Stomach (tissue), 8 donors: ENCODE measurements at regions not wholly inside any gene's neighbourhood (a gene's known extent, or its start where the extent isn't known, plus 50 kb on each side); places are given as distances from the start of the nearest gene placed in this dataset.
A peak's percentile ranks its signal among the peaks of the same experiment; 100 is the strongest.

ENCODE experiments used
- DNase-seq, 2 donors: peaks; one replicate each; pipeline versions ENCODE4 v3.0.0 to v3.0.0-alpha.2; 2013 to 2019
- H3K27ac ChIP-seq, 5 donors: fragments of 200-600 bp in 4 of 5; sonication (generic) in 4 of 5; one replicate each; pipeline ENCODE4 v1.5.1; 2013 to 2019; ENCODE audit warnings: mild to moderate bottlenecking in 1 of 5, moderate library complexity in 1 of 5
- H3K27me3 ChIP-seq, 3 donors: fragments of 200-600 bp; sonication (generic); one replicate each; pipeline ENCODE4 v1.5.1; 2017 to 2019; ENCODE audit warnings: mixed run types in 1 of 3
- H3K36me3 ChIP-seq, 4 donors: fragments of 200-600 bp; sonication (generic); 1 replicate in 3 of 4; 2 replicates in 1 of 4; pipeline ENCODE4 v1.5.1; 2016 to 2019
- H3K4me1 ChIP-seq, 4 donors: fragments of 200-600 bp; sonication (generic); one replicate each; pipeline ENCODE4 v1.5.1; 2016 to 2019
- H3K4me3 ChIP-seq, 4 donors: fragments of 200-600 bp; sonication (generic) in 3 of 4; one replicate each; pipeline ENCODE4 v1.5.1; 2016 to 2019; ENCODE audit warnings: mild to moderate bottlenecking in 1 of 4
- H3K9me3 ChIP-seq, 4 donors: fragments of 200-600 bp; sonication (generic); one replicate each; pipeline ENCODE4 v1.5.1; 2016 to 2019
- EP300 ChIP-seq: sonication (generic); formaldehyde crosslinking; IDR thresholded peaks from one replicate; pipeline ENCODE4 v1.6.1; 2017; ENCODE audit warnings: antibody characterized with exemption
- POLR2A ChIP-seq, 4 donors: fragments of 450-650 bp; IDR thresholded peaks; one replicate each; pipeline ENCODE4 v1.6.1; 2016; ENCODE audit warnings: antibody characterized with exemption in 4 of 4, control low read depth in 2 of 4, mild to moderate bottlenecking in 1 of 4, moderate library complexity in 1 of 4
- POLR2AphosphoS5 ChIP-seq, 3 donors: sonication (generic); formaldehyde crosslinking; IDR thresholded peaks; one replicate each; pipeline ENCODE4 v1.6.1; 2016; ENCODE audit warnings: antibody characterized with exemption in 3 of 3
- WGBS, 5 donors: extraction: QIAGEN DNeasy Blood & Tissue Kit in 3 of 5; methylation state at CpG; one replicate each; pipeline versions ENCODE4 v1.1.5 to v1.1.7; 2013 to 2018; 5-methylcytosine and 5-hydroxymethylcytosine counted together
- intact Hi-C: fragments of 100-400 bp; cut with DNase I; formaldehyde crosslinking; loops from one replicate; pipeline ENCODE4 v1.15.1; 2023; ENCODE audit warnings: low total_unique reads
- TF ChIP-seq, protein P1 (sequence below), 7 experiments: fragments of 450-650 bp in 4 of 7; fragments of 200-600 bp in 3 of 7; sonication (generic) in 3 of 7; IDR thresholded peaks; one replicate each; pipeline ENCODE4 v1.5.1; 2016 to 2019; ENCODE audit warnings: antibody characterized with exemption in 7 of 7, control low read depth in 2 of 7, mild to moderate bottlenecking in 1 of 7
- donor health status: healthy with polysubstance abuse.
- donor health status: Bipolar disorder and iron deficiency.
- donor health status: healthy.

DNA sequence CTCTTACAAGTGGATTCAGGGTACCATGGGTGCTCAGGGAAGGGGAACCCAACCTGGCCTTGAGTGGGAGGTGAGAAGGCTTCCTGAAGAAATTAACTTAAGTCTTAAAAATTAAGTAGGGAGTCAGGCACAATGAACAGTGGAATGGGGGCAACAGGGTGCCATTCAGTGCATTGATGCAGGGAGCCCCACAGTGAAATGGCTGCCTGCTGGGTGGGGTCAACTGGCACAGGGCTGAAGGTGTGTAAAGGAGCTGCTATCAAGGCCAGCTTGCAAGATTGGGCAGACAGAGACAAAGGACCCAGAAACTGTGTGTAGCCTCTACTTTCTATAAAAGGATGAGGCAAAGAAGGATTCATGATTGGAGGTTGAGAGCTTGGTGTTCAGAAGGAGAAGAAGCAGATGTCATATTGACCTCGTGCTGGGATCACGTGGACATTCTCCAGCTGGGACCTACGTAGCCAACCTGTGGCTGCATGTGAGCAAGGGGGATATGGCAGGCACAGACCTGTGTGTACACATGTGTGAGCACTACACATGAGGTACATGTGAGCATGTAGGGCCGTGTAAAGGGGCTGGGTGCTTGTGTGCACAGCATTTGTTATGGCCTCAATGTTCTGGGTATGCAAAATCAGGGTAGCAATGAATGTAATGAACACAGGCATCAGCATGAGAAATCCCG, 209.5 kb upstream of the HAAO start:
- peaks cover 43 to 64% (median 52%) of the 10 kb centered on the region in 4 donors for H3K4me1 ChIP-seq
- no peak for DNase-seq
- H3K27ac ChIP-seq = peak overlapping the region in 1 of 5 donors; percentile 67
- no peaks in the 10 kb centered on the region for H3K9me3 ChIP-seq
- intact Hi-C loops = no loop called here
- 89 to 93% (median 91%) methylated on average over 5 of the region's 5 CpGs for WGBS, 5 donors
- no peaks in the 10 kb centered on the region for H3K36me3 ChIP-seq
- H3K27me3 ChIP-seq = no peaks in the 10 kb centered on the region
- H3K4me3 ChIP-seq = no peak overlapping the region
- TF ChIP-seq EP300 (no peak), POLR2A (IDR thresholded peaks at IDR 0.05) (no peak), POLR2AphosphoS5 (IDR thresholded peaks at IDR 0.05) (no peak)
- TF ChIP-seq, protein P1, sequence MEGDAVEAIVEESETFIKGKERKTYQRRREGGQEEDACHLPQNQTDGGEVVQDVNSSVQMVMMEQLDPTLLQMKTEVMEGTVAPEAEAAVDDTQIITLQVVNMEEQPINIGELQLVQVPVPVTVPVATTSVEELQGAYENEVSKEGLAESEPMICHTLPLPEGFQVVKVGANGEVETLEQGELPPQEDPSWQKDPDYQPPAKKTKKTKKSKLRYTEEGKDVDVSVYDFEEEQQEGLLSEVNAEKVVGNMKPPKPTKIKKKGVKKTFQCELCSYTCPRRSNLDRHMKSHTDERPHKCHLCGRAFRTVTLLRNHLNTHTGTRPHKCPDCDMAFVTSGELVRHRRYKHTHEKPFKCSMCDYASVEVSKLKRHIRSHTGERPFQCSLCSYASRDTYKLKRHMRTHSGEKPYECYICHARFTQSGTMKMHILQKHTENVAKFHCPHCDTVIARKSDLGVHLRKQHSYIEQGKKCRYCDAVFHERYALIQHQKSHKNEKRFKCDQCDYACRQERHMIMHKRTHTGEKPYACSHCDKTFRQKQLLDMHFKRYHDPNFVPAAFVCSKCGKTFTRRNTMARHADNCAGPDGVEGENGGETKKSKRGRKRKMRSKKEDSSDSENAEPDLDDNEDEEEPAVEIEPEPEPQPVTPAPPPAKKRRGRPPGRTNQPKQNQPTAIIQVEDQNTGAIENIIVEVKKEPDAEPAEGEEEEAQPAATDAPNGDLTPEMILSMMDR (IDR thresholded peaks at IDR 0.05) = no peak

DNA sequence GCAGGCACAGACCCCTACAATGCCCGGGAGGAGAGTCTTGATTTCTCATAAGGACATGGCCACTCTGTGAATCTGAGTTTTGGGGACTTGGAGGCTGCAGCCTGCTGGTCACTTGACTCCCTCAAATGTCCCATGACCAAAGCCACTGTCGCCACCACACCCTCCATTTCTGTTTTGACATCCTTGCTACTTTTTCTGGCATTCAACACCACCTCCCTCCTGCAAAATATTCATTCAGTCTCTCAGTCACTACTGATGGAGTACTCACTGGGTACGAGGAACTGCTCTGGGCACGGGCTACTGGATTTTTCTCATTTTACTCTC, 208.6 kb upstream of the HAAO start:
- DNase-seq = no peak

DNA sequence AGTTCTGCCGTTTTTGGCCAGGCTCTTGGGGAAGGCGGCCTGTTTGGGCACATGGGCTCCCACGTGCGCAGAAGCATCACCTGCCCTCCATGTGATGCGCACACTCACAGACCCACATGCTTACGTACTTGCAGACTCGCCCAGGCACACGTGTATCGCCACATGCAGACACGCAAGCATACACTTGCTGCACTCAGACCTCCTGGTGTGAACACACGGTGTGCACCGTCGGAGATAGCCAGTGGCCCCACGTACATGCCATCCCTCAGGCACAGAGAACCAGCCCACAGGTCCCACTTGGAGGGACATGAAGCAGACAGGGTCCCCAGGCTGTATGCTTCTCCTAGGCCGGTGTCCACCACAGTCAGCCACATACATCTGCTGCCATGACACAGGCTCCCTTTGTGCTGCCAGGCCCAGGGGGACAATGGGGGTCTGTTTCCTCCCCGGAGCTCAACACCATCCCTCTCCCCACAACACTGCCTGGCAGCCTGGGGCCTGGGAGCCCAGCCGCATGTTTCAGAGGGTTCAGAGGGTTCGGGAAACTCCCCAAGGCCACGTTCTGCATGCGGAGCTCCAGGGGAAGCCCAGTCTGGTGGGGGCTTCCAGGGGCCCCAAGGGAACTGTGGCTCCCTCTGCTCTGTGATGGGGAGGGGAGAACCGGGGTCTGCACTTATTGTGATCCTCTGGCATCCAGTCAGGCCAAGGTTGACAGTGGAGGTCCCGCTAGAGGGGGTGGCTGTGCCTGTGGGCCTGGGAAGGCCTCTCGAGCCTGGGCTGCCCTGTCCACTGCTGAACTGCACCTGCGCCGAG, 208.1 kb upstream of the HAAO start:
- Histone ChIP-seq H3K27ac (peak overlapping the region; percentile 19 to 68 (median 67)), H3K4me3 (no peak overlapping the region), H3K27me3 (no peaks in the 10 kb centered on the region), H3K9me3 (no peaks in the 10 kb centered on the region), H3K36me3 (no peaks in the 10 kb centered on the region), H3K4me1 (peaks cover 30 to 49% (median 38%) of the 10 kb centered on the region in 4 donors)
- TF ChIP-seq, protein P1 (IDR thresholded peaks at IDR 0.05) = no peak
- TF ChIP-seq POLR2AphosphoS5 (IDR thresholded peaks at IDR 0.05) (no peak), EP300 (no peak), POLR2A (IDR thresholded peaks at IDR 0.05) (no peak)
- intact Hi-C loops = no loop called here
- 75 to 81% (median 78%) methylated on average over 23 to 24 of the region's 25 CpGs for WGBS, 5 donors
- DNase-seq = peak in 1 of 2 donors; percentile 76

More for the DNA sequence above, 208.6 kb upstream of the HAAO start:
- TF ChIP-seq POLR2AphosphoS5 (IDR thresholded peaks at IDR 0.05) = no peak
- Histone ChIP-seq H3K27ac (peak overlapping the region in 3 of 5 donors; percentile 67 to 68 (median 68)), H3K4me3 (no peak overlapping the region), H3K4me1 (peaks cover 36 to 55% (median 44%) of the 10 kb centered on the region in 4 donors), H3K9me3 (no peaks in the 10 kb centered on the region), H3K27me3 (no peaks in the 10 kb centered on the region), H3K36me3 (no peaks in the 10 kb centered on the region)
- intact Hi-C loops = no loop called here
- 93 to 98% (median 97%) methylated on average over 4 of the region's 4 CpGs for WGBS, 5 donors

DNA sequence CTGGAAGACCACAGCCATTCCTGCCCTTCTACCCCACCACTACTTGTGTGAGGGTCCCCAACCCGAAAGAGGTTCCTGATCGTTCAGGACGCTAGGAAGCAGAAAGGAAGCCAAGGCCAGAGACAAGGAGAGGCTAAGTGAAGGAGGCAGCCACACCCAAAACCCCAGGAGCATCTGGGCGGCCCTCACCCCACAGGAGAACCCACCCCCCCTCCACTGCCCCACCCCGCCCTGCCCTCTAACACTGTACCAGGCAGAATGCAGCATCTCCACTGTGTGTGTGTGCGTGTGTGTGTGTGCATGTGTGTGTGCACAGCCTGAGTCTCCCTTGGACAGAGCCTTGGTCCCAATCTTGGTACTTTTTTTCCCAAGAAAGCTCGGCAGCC, 207.5 kb upstream of the HAAO start:
- Histone ChIP-seq H3K4me3 (no peak overlapping the region), H3K27ac (peak overlapping the region; percentile 28 to 68 (median 67)), H3K4me1 (peaks cover 24 to 43% (median 33%) of the 10 kb centered on the region in 4 donors), H3K27me3 (no peaks in the 10 kb centered on the region), H3K9me3 (no peaks in the 10 kb centered on the region), H3K36me3 (no peaks in the 10 kb centered on the region)
- 38 to 63% (median 49%) methylated on average over 7 of the region's 7 CpGs for WGBS, 5 donors
- intact Hi-C loops = no loop called here
- TF ChIP-seq POLR2A (IDR thresholded peaks at IDR 0.05) (no peak), POLR2AphosphoS5 (IDR thresholded peaks at IDR 0.05) (no peak), EP300 (no peak)
- TF ChIP-seq, protein P1 (IDR thresholded peaks at IDR 0.05) = no peak
- no peak for DNase-seq
